Common myeloid progenitor, CD34-positive (primary cell): ENCODE measurements at regions not wholly inside any gene's neighbourhood (a gene's known extent, or its start where the extent isn't known, plus 50 kb on each side); places are given as distances from the start of the nearest gene placed in this dataset.

Experiments used
- CTCF ChIA-PET: fragments of 350-600 bp; sonication (Branson Sonifier 250); formaldehyde crosslinking; loops from one replicate; lab custom pipeline; 2021; ENCODE audit warnings: antibody characterized with exemption; lab: Charles Lee
- POLR2A ChIA-PET: fragments of 350-600 bp; sonication (Branson Sonifier 250); formaldehyde crosslinking; loops from one replicate; lab custom pipeline; 2021; ENCODE audit warnings: antibody characterized with exemption; lab: Charles Lee
- DNase-seq, 3 donors: peaks; one replicate each; pipeline versions ENCODE4 v3.0.0 to v3.0.0-alpha.2; 2013
- H3K27ac ChIP-seq, 2 experiments: 1 replicate in 1 of 2; 2 replicates in 1 of 2; pipeline ENCODE4 v1.7.0; 2013; ENCODE audit warnings: inconsistent platforms in 2 of 2, low read length in 2 of 2, mild to moderate bottlenecking in 2 of 2, low read depth in 1 of 2, moderate library complexity in 1 of 2; ENCODE audit not compliant: severe bottlenecking in 2 of 2, insufficient read depth in 1 of 2, poor library complexity in 1 of 2
- H3K27me3 ChIP-seq, 5 experiments: replicated peaks in 2 of 5; 1 replicate in 3 of 5; 2 replicates in 2 of 5; pipeline versions ENCODE4 v1.6.1 to v1.7.0; 2013; ENCODE audit warnings: low read length in 4 of 5, mild to moderate bottlenecking in 2 of 5, moderate library complexity in 2 of 5, inconsistent platforms in 1 of 5; ENCODE audit not compliant: insufficient read depth in 5 of 5, control insufficient read depth in 4 of 5
- H3K36me3 ChIP-seq, 4 experiments: 1 replicate in 2 of 4; 2 replicates in 2 of 4; pipeline versions ENCODE4 v1.6.1 to v1.7.0; 2013; ENCODE audit warnings: low read length in 3 of 4, control low read depth in 1 of 4, mild to moderate bottlenecking in 1 of 4; ENCODE audit not compliant: control insufficient read depth in 4 of 4, insufficient read depth in 4 of 4
- H3K4me1 ChIP-seq, 4 experiments: 1 replicate in 3 of 4; 2 replicates in 1 of 4; pipeline versions ENCODE4 v1.6.1 to v1.7.1; 2013; ENCODE audit warnings: low read length in 3 of 4, mild to moderate bottlenecking in 3 of 4, control low read depth in 1 of 4, inconsistent platforms in 1 of 4, moderate library complexity in 1 of 4; ENCODE audit not compliant: control insufficient read depth in 4 of 4, insufficient read depth in 4 of 4; ENCODE audit errors: control extremely low read depth in 1 of 4
- H3K4me3 ChIP-seq, 7 experiments: 1 replicate in 4 of 7; 2 replicates in 3 of 7; pipeline versions ENCODE4 v1.5.1 to v1.7.0; 2013; ENCODE audit warnings: mild to moderate bottlenecking in 7 of 7, low read length in 6 of 7, moderate library complexity in 6 of 7, inconsistent platforms in 2 of 7, low read depth in 2 of 7, control low read depth in 1 of 7; ENCODE audit not compliant: insufficient read depth in 4 of 7, control insufficient read depth in 1 of 7; ENCODE audit errors: extremely low read depth in 1 of 7
- H3K9me3 ChIP-seq, 5 experiments: 1 replicate in 4 of 5; 2 replicates in 1 of 5; pipeline versions ENCODE4 v1.6.1 to v1.7.1; 2013; ENCODE audit warnings: low read length in 4 of 5, mild to moderate bottlenecking in 2 of 5, inconsistent platforms in 1 of 5, low read depth in 1 of 5, moderate library complexity in 1 of 5; ENCODE audit not compliant: control insufficient read depth in 4 of 5, insufficient read depth in 2 of 5; ENCODE audit errors: control extremely low read depth in 1 of 5
- WGBS: methylation state at CpG from one replicate; pipeline ENCODE4 v1.1.5; 2013; ENCODE audit not compliant: insufficient coverage; 5-methylcytosine and 5-hydroxymethylcytosine counted together

DNA sequence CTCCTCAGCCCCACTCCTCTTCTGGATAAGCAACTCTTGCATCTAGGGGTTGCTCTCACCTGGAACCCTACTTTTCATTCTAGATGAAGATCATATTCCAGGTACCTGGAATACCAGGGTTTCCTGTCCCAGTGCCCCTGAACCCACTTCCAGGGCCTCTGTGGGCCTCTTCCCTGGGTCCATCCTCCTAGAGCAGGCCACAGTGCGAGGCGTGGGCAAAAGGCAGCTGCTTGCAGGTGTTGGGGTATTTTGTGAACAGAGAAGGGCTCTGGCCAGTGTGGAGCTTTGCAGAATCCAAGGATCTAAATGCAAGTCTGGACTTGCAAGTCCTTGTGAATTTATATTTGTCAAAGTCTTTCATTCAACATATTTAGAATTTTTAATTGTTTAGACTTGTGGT is 240.4 kb upstream of the POU3F1 start:
- Histone ChIP-seq H3K4me1 (peaks cover 0 to 3% (median 1%) of the 10 kb centered on the region in 4 experiments), H3K9me3 (no peaks in the 10 kb centered on the region), H3K4me3 (no peak overlapping the region), H3K27me3 (peaks cover 0 to 63% (median 12%) of the 10 kb centered on the region in 5 experiments), H3K36me3 (no peaks in the 10 kb centered on the region), H3K27ac (no peak overlapping the region)
- 100% methylated on average over 2 of the region's 2 CpGs for WGBS
- ChIA-PET CTCF (no interaction called here), POLR2A (no interaction called here)
- DNase-seq = no peak

DNA sequence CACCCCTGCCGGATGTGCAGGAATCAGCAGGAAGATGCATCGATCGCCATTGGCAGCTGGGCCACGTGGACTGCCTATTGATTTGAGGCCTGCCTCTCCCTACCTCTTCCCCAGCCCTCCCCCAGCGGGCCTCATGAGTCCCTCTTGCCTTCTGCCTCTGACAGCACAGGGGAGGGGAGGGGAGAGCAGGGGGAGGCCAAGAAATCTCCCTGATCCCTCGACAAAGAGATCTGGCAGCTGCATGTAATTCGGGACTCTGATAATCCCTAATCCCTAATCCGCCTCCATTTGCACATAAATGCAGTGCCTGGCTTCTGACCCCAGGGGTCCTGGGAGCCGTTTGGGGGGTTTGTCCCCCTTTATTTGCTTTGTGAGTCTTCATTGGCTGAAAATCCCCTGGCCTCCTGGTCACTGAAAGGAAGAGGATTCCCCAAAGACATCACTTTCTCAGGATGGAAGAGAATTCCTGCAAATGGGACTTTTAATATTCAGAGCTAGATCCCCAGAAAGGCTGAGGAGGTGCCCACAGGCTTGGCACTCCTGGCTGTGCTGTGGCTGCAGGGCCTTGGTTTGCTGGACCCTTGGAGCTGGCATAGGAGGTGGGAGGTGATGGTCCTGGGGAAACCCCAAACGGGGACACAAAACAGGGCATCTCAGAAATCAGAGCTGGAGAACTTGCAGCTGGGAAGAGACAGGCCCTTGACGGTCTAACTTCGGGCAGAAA is 239.4 kb upstream of the POU3F1 start:
- DNase-seq = no peak
- Histone ChIP-seq H3K27ac (no peak overlapping the region), H3K27me3 (peaks cover 0 to 54% (median 5%) of the 10 kb centered on the region in 5 experiments), H3K4me1 (peaks cover 0 to 2% (median 0%) of the 10 kb centered on the region in 4 experiments), H3K36me3 (no peaks in the 10 kb centered on the region), H3K9me3 (peaks cover 0 to 3% (median 0%) of the 10 kb centered on the region in 5 experiments), H3K4me3 (no peak overlapping the region)
- POLR2A ChIA-PET = no interaction called here
- WGBS = 51% methylated on average over 9 of the region's 12 CpGs
- CTCF ChIA-PET = no interaction called here

DNA sequence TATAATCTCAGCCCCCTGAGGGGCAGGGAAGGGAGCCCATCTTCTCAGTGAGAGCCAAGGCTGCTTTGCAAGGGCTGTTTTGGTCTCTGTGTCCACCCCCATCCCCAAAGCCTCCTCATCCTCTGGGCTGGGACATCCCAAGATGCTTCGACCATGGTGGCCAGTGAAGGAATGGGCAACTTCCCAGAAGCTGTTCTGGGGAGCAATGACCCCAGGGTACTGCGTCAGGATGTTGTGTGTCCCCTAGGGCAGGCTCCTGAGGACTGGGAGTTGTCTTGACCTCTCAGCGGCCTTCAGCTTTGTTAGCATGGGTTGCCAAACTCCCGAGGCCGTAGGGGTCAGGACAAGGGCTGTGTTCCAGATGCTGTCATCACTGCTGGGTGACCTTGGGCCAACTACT is 238.4 kb upstream of the POU3F1 start:
- no peak for DNase-seq
- ChIA-PET CTCF (no interaction called here), POLR2A (no interaction called here)
- Histone ChIP-seq H3K4me3 (no peak overlapping the region), H3K36me3 (no peaks in the 10 kb centered on the region), H3K27me3 (peaks cover 0 to 46% (median 5%) of the 10 kb centered on the region in 5 experiments), H3K4me1 (peaks cover 0 to 2% (median 0%) of the 10 kb centered on the region in 4 experiments), H3K27ac (no peak overlapping the region), H3K9me3 (peaks cover 0 to 4% (median under 1%) of the 10 kb centered on the region in 5 experiments)
- WGBS = 82% methylated on average over 5 of the region's 5 CpGs

DNA sequence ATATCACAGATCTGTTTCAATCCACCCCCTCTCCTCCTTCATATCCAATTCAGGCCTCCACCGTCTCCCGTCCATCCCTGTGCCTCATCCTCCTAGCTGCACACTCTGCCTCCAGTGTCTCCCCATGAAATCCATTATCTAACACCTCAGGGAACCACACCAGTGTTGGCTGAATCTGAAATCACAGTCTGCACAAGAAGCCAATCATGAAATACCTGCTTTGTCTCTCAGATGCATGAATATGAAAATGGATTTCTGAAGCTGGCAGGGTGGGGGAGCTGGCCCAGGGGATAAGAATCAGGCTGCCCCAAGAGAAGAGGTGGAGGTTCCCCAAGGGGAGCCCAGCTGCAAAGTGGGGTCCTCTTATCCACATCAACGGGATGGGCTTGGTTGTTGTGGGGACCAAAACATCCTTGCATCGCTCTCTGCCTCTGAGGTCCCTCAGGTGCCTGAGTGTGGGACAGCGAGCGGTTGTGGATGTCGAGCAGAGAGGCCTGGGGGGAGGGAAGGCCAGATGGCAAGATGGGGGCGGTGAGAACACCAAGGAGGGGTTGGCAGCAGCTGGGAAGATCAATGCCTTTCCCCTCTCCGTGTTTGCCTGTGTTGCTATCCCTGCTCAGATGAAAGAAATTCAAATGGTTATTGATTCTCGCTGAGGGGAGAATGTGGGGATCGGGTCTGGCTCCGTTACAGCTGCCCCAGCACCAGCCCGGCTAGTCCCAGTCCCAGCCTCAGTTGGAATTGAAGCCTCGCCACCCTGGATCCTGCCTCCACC is 237.3 kb upstream of the POU3F1 start:
- Histone ChIP-seq H3K27ac (no peak overlapping the region), H3K9me3 (peaks cover 4 to 12% (median 6%) of the 10 kb centered on the region in 5 experiments), H3K36me3 (no peaks in the 10 kb centered on the region), H3K4me3 (no peak overlapping the region), H3K27me3 (peaks cover 0 to 37% (median 3%) of the 10 kb centered on the region in 5 experiments), H3K4me1 (peaks cover 0 to 2% (median 0%) of the 10 kb centered on the region in 4 experiments)
- no peak for DNase-seq
- 57% methylated on average over 8 of the region's 14 CpGs for WGBS
- ChIA-PET CTCF (no interaction called here), POLR2A (no interaction called here)

DNA sequence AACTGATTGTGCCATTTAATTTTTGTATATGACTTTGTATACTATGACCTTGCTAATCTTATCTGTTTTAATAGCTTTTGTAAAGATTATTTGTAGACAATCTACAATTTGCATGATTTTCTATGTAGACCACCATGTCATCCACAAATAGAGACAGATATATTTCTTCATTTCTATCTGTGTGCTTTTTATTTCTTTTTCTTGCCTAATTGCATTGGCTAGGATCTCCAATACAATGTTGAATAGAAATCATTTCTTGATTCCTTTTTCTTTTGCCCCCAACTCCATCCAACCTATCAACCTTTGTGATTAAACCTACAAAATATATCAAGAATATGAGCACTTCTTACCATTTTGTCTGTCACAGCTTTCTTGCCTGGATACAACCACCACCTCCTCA is 232.6 kb upstream of the POU3F1 start:
- no peak for DNase-seq
- Histone ChIP-seq H3K27ac (no peak overlapping the region), H3K9me3 (peaks cover 4 to 18% (median 7%) of the 10 kb centered on the region in 5 experiments), H3K4me1 (peaks cover 0 to 2% (median 0%) of the 10 kb centered on the region in 4 experiments), H3K36me3 (no peaks in the 10 kb centered on the region), H3K27me3 (peaks cover 0 to 21% (median 4%) of the 10 kb centered on the region in 5 experiments), H3K4me3 (no peak overlapping the region)
- CTCF ChIA-PET = no interaction called here
- POLR2A ChIA-PET = no interaction called here

DNA sequence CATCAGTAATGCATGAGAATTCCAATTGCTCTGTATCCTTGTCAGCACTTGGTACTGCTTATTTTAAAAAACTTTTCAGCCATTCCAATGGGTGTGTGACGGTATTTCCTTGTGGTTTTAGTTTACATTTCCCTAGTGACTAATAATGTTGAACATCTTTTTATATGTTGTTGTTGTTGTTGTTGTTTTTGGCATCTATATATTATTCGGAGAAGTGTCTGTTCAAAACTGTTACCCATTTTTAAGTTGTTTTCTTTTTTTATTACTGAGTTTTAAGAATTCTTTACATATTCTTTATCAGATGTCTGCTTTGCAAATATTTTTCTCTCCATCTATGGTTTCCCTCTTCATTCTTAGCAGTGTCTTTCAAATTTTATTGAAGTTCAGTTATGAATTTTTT is 231.1 kb upstream of the POU3F1 start:
- Histone ChIP-seq H3K27ac (no peak overlapping the region), H3K4me3 (no peak overlapping the region), H3K9me3 (peaks cover 4 to 18% (median 7%) of the 10 kb centered on the region in 5 experiments), H3K27me3 (peaks cover 0 to 26% (median 4%) of the 10 kb centered on the region in 5 experiments), H3K4me1 (peaks cover 0 to 2% (median 0%) of the 10 kb centered on the region in 4 experiments), H3K36me3 (no peaks in the 10 kb centered on the region)
- POLR2A ChIA-PET = interaction anchor here (0.6 kb wide), 1 partner anchor 71 kb away, joined by 4 read pairs; no protein-coding TSS in a partner anchor
- CTCF ChIA-PET = no interaction called here
- no peak for DNase-seq
- WGBS = no CpG with 5 or more reads among the region's 2 CpGs

DNA sequence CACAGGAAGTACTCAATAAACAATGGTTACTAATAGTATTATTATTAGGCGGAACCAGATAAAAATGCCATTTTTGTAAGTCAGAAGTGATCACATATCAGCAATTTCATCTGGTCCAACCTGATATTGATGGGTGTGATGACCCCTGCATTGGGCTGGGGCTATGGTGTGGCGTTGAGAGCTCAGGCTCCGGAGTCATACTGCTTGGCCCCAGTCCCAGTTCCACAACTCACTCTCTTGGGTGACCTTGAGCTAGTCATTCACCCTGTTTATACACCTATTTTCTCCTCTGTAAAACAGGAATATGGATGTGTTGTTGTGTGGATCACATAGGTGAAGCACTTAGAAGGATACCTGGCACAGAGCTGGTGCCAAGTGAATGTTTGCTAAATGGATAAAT is 229.4 kb upstream of the POU3F1 start:
- POLR2A ChIA-PET = no interaction called here
- Histone ChIP-seq H3K36me3 (no peaks in the 10 kb centered on the region), H3K9me3 (peaks cover 4 to 18% (median 7%) of the 10 kb centered on the region in 5 experiments), H3K27ac (no peak overlapping the region), H3K27me3 (peaks cover 0 to 41% (median 7%) of the 10 kb centered on the region in 5 experiments), H3K4me3 (no peak overlapping the region), H3K4me1 (no peaks in the 10 kb centered on the region)
- CTCF ChIA-PET = no interaction called here
- 80% methylated on average over 1 of the region's 3 CpGs for WGBS
- DNase-seq = no peak
